SW480 (cell line): ENCODE measurements at regions not wholly inside any gene's neighbourhood (a gene's known extent, or its start where the extent isn't known, plus 50 kb on each side); places are given as distances from the start of the nearest gene placed in this dataset.

ENCODE experiments used
- DNase-seq: peaks from one replicate; pipeline ENCODE4 v3.0.0-alpha.2; 2016; ENCODE audit warnings: low spot score

- DNase-seq: no peak
Measured at GRCh38 chr5:56545016-56545415, 270.3 kb upstream of the MAP3K1 start.

- DNase-seq: peak; percentile 76
Measured at GRCh38 chr5:56543441-56544388, 271.6 kb upstream of the MAP3K1 start.

GRCh38 chr5:56540266-56540665, 275.1 kb upstream of the MAP3K1 start:
- DNase-seq: no peak

- no peak for DNase-seq
Measured at GRCh38 chr5:56538580-56538979, 276.8 kb upstream of the MAP3K1 start.

GRCh38 chr5:56535347-56535746, 280.0 kb upstream of the MAP3K1 start:
- DNase-seq: no peak

- peak; percentile 85 for DNase-seq
Measured at GRCh38 chr5:56534102-56534829, 281.1 kb upstream of the MAP3K1 start.

- DNase-seq: no peak
Measured at GRCh38 chr5:56532466-56532865, 282.9 kb upstream of the MAP3K1 start.

GRCh38 chr5:56530626-56531138, 284.7 kb upstream of the MAP3K1 start:
- DNase-seq: no peak

GRCh38 chr5:56529666-56530430, 285.5 kb upstream of the MAP3K1 start:
- no peak for DNase-seq

GRCh38 chr5:56527174-56527573, 288.2 kb upstream of the MAP3K1 start:
- peak; percentile 54 for DNase-seq

- DNase-seq: no peak
Measured at GRCh38 chr5:56525113-56525512, 290.2 kb upstream of the MAP3K1 start.

GRCh38 chr5:56523790-56524575, 290.9 kb upstream of the ANKRD55 start:
- DNase-seq: no peak

- DNase-seq: no peak
Measured at GRCh38 chr5:56522960-56523359, 289.8 kb upstream of the ANKRD55 start.

GRCh38 chr5:56522169-56522568, 289.0 kb upstream of the ANKRD55 start:
- DNase-seq: no peak

GRCh38 chr5:56520986-56521730, 288.0 kb upstream of the ANKRD55 start:
- DNase-seq: no peak

- DNase-seq: no peak
Measured at GRCh38 chr5:56518820-56519219, 285.7 kb upstream of the ANKRD55 start.

GRCh38 chr5:56517011-56517416, 283.9 kb upstream of the ANKRD55 start:
- DNase-seq: peak; percentile 42

- DNase-seq: no peak
Measured at GRCh38 chr5:56516441-56516840, 283.3 kb upstream of the ANKRD55 start.

- no peak for DNase-seq
Measured at GRCh38 chr5:56516035-56516434, 282.9 kb upstream of the ANKRD55 start.

- no peak for DNase-seq
Measured at GRCh38 chr5:56515011-56515410, 281.9 kb upstream of the ANKRD55 start.

GRCh38 chr5:56514245-56514644, 281.1 kb upstream of the ANKRD55 start:
- no peak for DNase-seq
